HG03575 (cell line): ENCODE measurements at regions not wholly inside any gene's neighbourhood (a gene's known extent, or its start where the extent isn't known, plus 50 kb on each side); places are given as distances from the start of the nearest gene placed in this dataset.
"Not testable (repeated sequence)": the region's sequence is repeated elsewhere in the genome, so short reads cannot be mapped to it uniquely, and the experiment has no call there.

Source experiments
- ATAC-seq: cut with Tn5 transposase; IDR thresholded peaks from one replicate; pipeline ENCODE4 v1.9.1; 2021; ENCODE audit not compliant: unreplicated experiment, insufficient number of reproducible peaks, low FRiP score; ENCODE audit errors: extremely low read depth

DNA sequence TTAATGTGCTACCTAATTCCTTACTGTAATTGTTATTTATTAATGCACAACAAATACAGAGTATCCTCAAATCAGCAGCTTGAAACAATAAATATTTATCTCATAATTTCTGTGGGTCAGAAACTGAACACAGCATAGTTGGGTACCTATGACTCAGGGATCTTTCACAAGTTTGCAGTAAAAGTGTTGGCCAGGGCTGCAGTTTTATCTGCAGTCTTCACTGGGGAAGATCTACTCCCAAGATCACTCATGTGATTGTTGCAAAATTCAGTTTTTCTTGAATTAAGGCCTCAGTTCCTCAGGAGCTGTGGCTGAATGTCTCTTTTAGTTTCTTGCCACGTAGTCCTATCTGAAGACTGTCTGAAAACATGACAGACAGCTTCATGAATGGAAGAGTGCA is 237.8 kb downstream of the ZWINT start:
- no peak for ATAC-seq

DNA sequence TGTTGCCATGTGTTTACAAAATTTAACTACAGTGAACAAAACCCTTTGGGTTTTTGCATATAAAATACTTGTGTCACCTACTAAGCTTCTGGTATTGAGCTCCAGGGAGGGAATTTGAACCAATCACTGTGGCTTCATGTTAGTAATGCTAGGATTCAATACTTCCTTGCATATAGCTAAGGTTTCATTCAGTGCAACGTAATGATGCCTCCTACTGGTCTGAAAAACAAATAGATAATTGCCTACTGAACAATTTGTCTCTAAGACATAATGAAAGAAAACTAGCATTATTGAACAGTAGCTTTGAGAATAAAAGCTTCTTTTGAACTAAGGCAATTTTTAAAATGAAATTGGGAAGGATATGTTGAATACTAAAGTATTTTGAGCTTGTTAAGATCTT is 244.4 kb downstream of the ZWINT start:
- ATAC-seq, result no peak

DNA sequence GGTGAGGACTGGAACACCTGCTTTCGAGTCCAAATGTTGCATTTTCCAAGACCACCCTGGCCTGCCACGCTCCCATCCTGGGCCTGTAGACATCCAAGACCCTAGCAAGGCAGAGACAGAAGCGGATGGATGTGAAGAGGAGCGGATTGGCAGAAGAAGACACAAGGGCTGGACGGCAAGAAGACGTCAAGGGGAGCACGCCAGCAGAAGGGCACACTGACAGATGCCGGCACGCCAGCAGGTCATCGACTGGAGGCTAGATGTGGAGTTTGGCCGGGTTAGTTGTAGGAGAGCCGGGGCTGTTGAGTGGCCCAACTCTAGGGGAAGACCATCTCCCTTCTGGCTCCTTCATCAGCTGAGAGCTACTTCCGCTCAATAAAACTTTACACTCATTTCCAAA is 251.6 kb downstream of the ZWINT start:
- no peak for ATAC-seq

DNA sequence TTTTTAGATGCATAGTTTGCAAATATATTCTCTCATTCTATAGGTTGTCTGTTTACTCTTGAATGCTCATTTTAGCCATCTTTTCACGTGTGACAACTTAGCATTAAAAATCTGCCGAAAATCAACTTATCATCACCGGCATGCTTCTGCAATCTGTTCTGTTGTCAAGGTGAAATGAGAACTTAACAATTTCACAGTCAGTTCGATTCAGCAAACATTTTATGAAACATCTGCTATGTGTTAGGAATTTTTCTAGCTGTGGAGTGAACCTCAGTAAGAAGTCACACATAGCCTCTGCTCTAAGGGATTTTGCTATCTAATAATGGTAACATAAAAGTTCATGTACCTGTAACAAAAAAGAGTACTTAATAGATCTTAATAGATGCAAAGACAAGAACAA is 256.1 kb downstream of the ZWINT start:
- no peak for ATAC-seq

DNA sequence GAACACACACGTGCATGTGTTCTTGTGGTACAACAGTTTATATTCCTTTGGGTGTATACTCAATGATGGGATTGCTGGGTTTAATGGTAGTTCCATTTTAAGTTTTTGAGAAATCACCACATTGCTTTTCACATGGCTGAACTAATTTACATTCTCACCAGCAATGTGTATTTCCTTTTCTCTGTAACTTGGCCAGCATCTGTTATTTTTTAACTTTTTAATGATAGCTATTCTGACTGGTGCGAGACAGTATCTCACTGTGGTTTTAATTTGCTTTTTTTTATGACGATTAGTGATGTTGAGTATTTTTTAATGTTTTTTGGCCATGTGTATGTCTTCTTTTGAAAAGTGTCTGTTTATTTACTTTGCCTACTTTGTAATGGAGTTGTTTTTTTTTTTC is 256.6 kb downstream of the ZWINT start:
- ATAC-seq, result no peak

DNA sequence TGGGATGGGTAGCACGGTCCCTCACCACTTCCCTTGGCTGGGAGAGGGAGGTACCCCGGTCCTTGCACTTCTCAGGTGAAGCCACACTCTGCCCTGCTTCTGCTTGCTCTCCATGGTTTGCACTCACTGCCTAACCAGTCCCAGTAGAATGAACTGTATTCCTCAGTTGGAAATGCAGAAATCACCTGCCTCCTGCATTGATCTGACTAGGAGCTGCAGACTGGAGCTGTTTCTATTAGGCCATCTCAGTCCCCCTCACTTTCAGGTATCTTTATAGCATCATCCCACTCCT is 264.9 kb downstream of the ZWINT start:
- ATAC-seq, result no peak

DNA sequence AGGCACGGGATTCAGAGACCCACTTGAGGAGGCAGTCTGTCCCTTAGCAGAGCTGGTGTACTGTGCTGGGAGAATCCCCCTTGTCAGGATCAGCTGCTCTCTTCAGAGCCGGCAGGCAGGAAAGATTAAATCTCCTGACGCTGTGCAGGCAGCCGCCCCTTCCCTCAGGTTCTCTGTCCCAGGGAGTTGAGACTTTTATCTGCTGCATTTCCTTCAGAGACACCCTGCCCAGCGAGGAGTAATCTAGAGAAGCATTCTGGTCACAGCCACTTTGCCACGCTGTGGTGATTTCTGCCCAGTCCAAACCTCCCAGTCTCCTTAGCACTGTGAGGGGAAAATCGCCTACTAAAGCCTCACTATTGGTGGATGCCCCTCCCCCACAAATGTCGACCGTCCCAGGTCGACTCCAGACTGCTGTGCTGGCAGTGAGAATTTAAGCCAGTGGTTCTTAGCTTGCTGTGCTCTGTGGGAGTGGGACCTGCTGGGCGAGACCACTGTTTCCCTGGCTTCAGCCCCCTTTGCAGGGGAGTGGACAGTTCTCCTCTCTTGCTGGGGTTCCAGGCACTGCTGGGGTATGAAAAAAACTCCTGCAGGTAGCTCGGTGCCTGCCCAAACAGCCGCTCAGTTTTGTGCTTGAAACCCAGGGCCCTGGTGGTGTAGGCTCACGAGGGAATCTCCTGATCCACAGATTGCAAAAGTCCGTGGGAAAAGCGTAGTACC is 265.4 kb downstream of the ZWINT start:
- no peak for ATAC-seq

DNA sequence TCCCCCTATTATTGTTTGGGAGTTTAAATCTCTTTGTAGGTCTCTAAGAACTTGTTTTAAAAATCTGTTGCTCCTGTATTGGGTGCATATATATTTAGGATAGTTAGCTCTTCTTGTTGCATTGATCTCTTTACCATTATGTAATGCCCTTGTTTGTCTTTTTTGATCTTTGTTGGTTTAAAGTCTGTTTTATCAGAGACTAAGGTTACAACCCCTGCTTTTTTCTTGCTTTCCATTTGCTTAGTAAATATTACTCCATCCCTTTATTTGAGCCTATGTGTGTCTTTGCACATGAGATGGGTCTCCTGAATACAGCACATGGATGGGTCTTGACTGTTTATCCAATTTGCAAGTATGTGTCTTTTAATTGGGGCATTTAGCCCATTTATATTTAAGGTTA is 267.4 kb downstream of the ZWINT start:
- ATAC-seq, result not testable (repeated sequence)

DNA sequence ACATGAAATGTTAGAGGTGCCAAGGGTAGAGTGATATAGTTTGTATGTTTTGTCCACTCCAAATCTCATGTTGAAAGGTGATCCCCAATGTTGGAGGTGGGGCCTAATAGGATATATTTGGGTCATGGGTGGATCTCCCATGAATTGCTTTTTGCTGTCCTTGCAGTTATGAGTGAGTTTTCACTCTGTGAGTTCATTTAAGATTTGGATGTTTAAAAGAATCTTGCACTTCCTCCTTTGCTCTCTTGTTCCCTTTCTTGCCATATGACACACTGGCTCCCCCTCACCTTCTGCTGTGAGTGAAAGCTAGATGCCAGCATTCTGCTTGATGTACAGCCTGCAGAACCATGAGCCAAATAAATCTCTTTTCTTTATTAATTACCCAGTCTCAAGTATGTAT is 269.2 kb downstream of the ZWINT start:
- ATAC-seq, result no peak

DNA sequence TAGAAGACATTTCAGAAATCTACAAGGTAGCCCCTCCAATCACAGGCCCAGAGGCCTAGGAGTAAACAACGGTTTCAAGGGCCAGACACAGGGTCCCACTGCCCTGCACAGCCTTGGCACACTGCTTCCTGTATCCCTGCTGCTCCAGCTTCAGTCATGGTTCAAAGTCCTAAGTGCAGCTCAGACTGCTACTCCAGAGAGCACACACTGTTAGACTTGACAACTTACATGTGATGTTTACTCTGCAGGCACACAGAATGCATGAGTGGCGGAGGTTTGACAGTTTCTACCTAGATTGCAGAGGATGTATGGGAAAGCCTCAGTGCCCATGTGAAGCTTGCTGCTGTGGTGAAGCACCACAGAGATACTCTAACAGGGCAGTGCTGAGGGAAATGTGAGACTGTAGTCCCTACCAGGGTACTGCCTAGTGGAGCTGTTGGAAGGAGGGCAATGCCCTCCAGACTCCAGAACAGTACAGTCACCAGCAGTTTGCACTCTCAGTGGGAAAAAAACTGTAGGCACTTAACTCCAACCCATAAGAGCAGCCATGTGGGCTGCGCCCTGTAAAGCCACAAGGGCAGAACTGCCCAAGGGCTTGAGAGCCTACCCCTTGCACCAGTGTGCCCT is 270.0 kb downstream of the ZWINT start:
- ATAC-seq, result no peak

DNA sequence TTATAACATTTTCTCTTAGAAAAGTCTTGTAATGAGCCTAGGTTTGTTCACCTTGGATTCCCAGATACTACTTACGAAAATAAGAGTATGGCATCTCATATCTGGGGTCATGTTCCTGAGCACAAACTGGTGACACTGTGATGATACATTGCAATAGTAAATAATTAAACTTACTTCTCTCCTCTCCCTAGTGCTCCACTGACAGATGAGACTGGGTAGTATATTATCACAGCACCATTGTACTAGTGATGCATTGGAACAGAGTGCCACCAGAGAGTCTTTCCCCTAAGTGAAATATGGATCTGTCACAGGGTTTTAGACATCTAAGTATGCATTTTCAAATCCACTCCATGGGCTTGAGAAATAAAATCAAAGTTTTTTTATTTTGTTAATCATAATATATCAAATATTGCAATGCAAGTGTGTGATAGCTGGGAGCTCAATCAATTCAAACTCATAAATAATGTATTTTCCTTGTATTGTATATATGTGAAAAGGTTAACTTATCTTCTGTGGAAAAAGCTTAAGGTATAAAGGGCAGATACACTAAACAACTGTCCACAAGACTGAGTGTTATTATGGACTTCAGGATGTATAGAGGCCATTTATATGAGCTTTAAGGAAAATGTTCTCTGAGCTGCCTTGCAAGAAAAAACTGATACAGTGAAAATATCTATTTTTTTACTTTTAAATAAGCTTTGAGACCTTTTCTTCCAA is 275.5 kb downstream of the ZWINT start:
- no peak for ATAC-seq

DNA sequence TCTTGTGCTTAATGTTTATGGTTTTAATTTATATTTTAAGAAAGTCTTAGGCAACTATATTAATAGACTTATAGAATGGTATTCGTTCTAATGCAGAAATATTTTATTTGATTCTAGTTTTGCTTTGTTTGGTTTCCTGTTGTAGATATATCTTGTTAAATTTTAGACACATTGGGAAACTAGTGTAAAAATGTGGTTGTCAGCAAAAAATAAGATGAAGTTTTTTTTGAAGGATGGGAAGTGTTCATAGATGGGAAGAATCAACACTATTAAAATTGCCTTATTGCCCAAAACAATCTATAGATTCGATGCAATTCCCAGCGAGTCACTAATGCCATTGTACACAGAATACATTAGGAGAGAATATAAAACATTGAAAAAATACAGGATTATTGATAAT is 278.9 kb downstream of the ZWINT start:
- no peak for ATAC-seq

DNA sequence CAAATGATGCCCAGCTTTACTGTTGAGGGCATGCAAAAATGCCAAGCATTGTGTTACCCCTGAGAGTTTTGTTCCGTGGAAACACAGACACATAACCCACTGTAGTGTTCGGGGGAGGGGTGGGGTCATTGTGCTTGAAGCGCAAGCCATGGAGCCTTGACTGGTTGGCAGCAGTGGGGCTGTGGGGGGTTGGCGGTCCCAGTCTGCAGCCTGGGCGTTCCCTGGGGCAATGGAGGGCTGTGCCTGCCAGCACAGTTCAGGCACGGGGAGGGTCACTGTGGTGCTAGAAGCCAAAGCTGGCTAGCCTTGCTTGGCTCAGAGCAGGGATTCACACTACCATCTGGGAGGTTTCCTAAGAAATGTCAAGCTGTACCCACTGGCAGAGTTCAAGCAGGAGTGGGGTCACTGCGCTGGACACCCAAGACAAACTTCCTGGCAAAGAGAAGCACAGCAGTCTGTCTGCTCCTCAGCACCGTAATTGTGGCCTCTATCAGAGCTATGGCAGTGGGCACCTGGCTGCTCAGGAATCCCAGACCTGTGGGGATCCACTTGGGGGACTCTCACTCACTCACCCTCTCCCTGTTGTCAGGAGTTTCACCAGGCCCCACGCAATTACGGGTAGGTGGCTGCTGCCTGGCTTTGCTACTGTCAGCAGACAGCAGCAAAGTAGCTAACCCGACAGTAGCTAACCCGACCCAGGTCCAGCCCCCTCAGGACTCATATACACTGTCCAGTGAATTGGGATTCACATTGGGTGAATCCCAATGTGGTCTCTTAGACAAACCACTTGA is 292.4 kb downstream of the ZWINT start:
- no peak for ATAC-seq

DNA sequence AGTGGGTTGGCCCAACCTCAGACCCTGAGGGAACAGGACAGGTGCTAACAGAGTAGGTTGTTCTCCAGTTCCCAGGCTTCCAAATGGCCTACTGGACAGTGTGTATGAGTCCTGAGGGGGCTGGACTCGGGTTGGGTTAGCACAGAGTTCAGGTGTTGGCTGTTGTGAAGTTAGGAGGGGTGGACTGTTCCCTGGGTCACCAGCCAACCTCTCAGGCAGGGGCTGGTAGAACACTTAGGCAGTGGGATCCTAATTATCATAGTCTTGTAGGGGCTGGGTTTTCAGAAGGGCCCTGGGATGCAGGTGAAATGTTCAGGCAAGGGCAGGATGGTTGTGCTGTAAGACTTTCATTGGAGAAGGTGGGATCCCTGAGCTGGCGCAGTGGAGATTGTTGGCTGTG is 293.0 kb downstream of the ZWINT start:
- ATAC-seq, result no peak

DNA sequence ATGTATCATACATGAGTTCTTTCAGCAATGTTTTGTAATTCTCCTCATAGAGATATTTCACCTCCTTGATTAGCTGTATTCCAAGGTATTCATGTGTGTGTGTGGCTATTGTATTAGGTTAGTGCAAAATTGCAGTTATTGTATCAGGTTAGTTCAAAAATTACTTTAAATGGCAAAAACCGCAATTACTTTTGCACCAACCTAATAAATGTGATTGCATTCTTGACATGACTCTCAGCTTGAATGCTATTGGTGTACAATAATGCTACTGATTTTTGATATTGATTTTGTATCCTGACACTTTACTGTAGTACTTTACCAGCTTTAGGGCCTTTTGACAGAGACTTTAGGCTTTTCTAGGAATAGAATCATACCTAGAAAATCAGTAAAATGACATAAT is 297.4 kb downstream of the ZWINT start:
- no peak for ATAC-seq

DNA sequence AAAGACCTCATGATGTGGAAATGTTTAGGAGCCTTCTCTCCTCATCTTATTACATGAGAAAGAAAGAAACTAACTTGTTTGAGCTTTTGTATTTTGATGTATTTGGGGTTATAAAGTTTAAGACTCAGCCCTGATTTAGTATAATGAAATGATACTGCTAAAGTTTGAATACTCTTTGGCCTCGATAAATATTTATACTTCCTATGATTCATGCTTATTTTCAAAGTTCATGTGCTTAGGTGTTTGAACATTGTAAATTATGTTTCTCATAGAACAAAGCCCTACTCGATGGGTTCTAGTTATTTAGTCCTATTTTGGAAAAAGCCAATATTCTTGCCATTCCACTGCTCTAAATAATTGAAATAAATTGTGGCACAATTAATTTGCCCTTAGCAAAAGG is 303.2 kb downstream of the ZWINT start:
- no peak for ATAC-seq

DNA sequence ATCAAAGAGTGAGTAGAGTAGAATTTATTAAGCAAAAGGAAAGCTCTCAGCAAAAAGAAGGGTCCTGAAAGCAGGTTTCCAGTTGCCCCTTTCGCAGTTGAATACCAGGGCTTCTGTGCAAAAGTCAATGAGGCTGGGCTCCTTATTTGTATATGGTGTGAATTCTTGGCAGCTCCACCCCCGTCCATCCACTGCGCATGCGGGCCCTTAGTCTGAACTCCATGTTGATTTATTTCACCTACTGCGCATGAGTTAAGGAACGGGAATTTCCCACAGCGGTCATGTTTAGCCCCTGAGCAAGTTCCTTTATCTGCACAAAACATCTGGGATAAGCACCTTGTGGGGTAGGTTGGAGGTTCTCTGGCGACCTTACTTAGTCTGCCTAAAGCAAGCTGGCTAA is 325.6 kb downstream of the ZWINT start:
- ATAC-seq, result no peak

DNA sequence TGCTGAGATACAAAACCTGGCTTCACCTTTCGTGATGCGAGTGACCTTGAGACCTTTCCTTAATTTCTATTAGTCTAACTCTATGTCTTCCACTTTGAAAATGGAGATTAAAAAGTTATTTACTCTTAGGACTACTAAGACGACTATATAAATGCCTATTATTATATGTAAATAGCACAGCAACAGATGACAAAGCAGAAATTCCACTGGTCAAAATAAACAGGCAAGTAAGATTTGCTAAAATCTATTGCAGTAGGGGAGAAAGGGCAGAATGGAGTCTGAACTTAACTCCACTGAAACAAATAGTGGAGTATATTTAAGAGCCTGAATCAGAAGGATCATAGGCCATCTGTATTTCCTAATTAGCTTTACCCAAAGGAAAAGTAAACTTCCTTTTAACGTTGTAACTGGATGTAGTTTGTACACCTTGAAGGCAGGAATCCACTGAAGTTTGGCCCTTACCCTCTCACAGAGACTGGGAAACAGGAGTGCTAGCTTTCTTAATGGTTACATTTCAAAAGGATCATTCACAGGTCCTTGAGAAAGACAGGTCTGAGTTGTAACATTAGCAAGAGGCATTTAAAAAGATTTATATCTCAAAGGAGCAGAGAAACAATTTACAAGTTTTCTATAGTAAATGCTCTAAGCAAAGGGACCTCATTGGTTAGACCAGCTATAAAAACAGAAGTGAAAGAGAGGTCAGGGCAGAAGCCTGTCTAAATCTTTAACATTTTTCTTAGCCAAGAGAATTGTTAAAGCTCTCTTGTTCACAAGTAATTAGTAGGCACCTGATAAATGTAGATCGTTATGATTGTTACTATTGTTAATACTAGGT is 332.5 kb downstream of the ZWINT start:
- ATAC-seq, result no peak

DNA sequence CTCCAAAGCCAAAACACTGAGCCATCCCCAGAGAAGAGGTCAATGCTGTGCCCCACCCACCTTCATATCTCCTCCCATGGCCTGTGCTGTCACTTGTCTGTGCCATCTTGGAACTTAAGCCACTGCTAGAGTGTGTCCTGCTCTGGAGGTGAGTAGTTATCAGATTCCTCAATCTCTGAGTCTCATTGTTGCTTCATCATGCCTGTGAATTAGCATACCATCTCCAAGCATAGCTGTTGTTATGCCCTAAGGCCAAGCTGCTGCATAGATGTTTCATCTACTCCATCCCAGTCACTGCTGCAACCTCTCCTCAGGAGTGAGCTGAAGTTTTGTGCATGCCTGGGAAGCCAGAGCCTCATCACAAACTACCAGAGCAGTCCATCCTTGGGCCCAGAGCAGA is 349.0 kb downstream of the ZWINT start:
- no peak for ATAC-seq
